Activated CD8-positive, alpha-beta T cell treated with anti-CD3 and anti-CD28 coated beads for 36 hours (primary cell): ENCODE measurements at regions not wholly inside any gene's neighbourhood (a gene's known extent, or its start where the extent isn't known, plus 50 kb on each side); places are given as distances from the start of the nearest gene placed in this dataset.

ENCODE experiments used
- ATAC-seq: fragments of 200-7000 bp; cut with Tn5 transposase; one replicate; pipeline ENCODE4 v1.10.0; 2021; ENCODE audit warnings: mild to moderate bottlenecking, moderate library complexity
- CTCF ChIA-PET: fragments of 350-600 bp; sonication (Branson Sonifier 250); formaldehyde crosslinking; loops from one replicate; lab custom pipeline; 2021; ENCODE audit warnings: antibody characterized with exemption; lab: Charles Lee
- POLR2A ChIA-PET: fragments of 350-600 bp; sonication (Branson Sonifier 250); formaldehyde crosslinking; loops from one replicate; lab custom pipeline; 2021; ENCODE audit warnings: antibody characterized with exemption; lab: Charles Lee
- DNase-seq: peaks from one replicate; pipeline ENCODE4 v3.0.0-alpha.2; 2020
- H3K27ac Mint-ChIP-seq: one replicate; pipeline ENCODE4 v1.8.0; 2021; ENCODE audit warnings: mild to moderate bottlenecking, mixed read lengths
- H3K27me3 Mint-ChIP-seq: one replicate; pipeline ENCODE4 v1.8.0; 2021; ENCODE audit warnings: mixed read lengths
- H3K36me3 Mint-ChIP-seq: one replicate; pipeline ENCODE4 v1.8.0; 2021; ENCODE audit warnings: low read depth, mixed read lengths
- H3K4me1 Mint-ChIP-seq: one replicate; pipeline ENCODE4 v1.8.0; 2021; ENCODE audit warnings: low read depth, mixed read lengths
- H3K4me3 Mint-ChIP-seq: one replicate; pipeline ENCODE4 v1.8.0; 2021; ENCODE audit warnings: mild to moderate bottlenecking, moderate library complexity, mixed read lengths
- H3K9me3 Mint-ChIP-seq: one replicate; pipeline ENCODE4 v1.8.0; 2021; ENCODE audit warnings: mixed read lengths
- CTCF ChIP-seq: fragments of 200-600 bp; IDR thresholded peaks from one replicate; pipeline ENCODE4 v1.8.0; 2022; ENCODE audit warnings: antibody characterized with exemption, mild to moderate bottlenecking
- intact Hi-C: fragments of 100-400 bp; cut with micrococcal nuclease; formaldehyde crosslinking; loops from one replicate; pipeline ENCODE4 v1.10.0; 2022

- Mint-ChIP-seq H3K4me1 (no peaks in the 10 kb centered on the region), H3K27ac (no peak overlapping the region), H3K27me3 (no peaks in the 10 kb centered on the region), H3K9me3 (no peaks in the 10 kb centered on the region), H3K36me3 (no peaks in the 10 kb centered on the region), H3K4me3 (no peak overlapping the region)
- DNase-seq (no peak), ATAC-seq (no peak)
- CTCF ChIA-PET = no interaction called here
- TF ChIP-seq CTCF = no peak
- intact Hi-C loops = no loop called here
- POLR2A ChIA-PET = no interaction called here
These were observed 165.9 kb upstream of the GSC start for GRCh38 chr14:94935706-94936300.

DNA sequence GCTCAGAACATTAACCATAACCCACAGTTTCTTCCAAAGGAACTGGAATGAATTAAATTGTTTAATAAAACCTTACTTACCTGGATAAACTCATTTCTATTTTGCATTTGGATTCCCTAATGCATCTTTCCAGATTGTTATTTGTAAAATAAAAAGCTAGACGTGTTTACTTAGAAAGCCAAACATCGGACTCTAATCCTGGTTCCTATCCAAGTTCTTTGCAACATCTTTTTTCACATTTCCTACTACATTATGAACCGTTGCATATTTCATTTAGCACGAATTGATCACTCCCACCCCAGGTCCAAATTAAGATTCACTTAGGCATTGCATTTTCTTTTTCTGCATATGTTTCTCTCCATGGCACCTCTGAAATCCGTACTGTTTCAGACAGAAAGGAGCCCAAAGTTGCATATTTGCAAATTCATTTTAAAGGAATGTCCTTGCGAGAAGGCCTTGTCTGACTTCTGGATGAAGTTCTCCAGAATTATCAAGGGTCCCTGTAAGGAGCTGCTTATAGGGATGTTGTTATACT is 164.4 kb upstream of the GSC start:
- Mint-ChIP-seq H3K9me3 (no peaks in the 10 kb centered on the region), H3K27ac (no peak overlapping the region), H3K27me3 (no peaks in the 10 kb centered on the region), H3K36me3 (no peaks in the 10 kb centered on the region), H3K4me3 (no peak overlapping the region), H3K4me1 (no peaks in the 10 kb centered on the region)
- DNase-seq (no peak), ATAC-seq (no peak)
- CTCF ChIA-PET = no interaction called here
- intact Hi-C loops = no loop called here
- POLR2A ChIA-PET = no interaction called here
- TF ChIP-seq CTCF = no peak

- DNase-seq (no peak), ATAC-seq (no peak)
- H3K9me3 Mint-ChIP-seq = no peaks in the 10 kb centered on the region
- intact Hi-C loops = no loop called here
- POLR2A ChIA-PET = no interaction called here
- no peak for TF ChIP-seq CTCF
- CTCF ChIA-PET = no interaction called here
- no peaks in the 10 kb centered on the region for H3K4me1 Mint-ChIP-seq
- H3K27ac Mint-ChIP-seq = no peak overlapping the region
- H3K27me3 Mint-ChIP-seq = no peaks in the 10 kb centered on the region
- H3K36me3 Mint-ChIP-seq = no peaks in the 10 kb centered on the region
- no peak overlapping the region for H3K4me3 Mint-ChIP-seq
These were observed 163.6 kb upstream of the GSC start for GRCh38 chr14:94933486-94933885.

GRCh38 chr14:94932589-94932988 is 162.7 kb upstream of the GSC start:
- Mint-ChIP-seq H3K27me3 (no peaks in the 10 kb centered on the region), H3K4me3 (no peak overlapping the region), H3K36me3 (no peaks in the 10 kb centered on the region), H3K4me1 (no peaks in the 10 kb centered on the region), H3K9me3 (no peaks in the 10 kb centered on the region), H3K27ac (no peak overlapping the region)
- DNase-seq (no peak), ATAC-seq (no peak)
- no peak for TF ChIP-seq CTCF
- ChIA-PET CTCF (no interaction called here), POLR2A (no interaction called here)
- intact Hi-C loops = no loop called here

GRCh38 chr14:94930690-94931089 is 160.8 kb upstream of the GSC start:
- ATAC-seq (no peak), DNase-seq (no peak)
- H3K36me3 Mint-ChIP-seq = no peaks in the 10 kb centered on the region
- ChIA-PET CTCF (no interaction called here), POLR2A (no interaction called here)
- H3K27ac Mint-ChIP-seq = no peak overlapping the region
- H3K9me3 Mint-ChIP-seq = no peaks in the 10 kb centered on the region
- TF ChIP-seq CTCF = no peak
- no peak overlapping the region for H3K4me3 Mint-ChIP-seq
- intact Hi-C loops = no loop called here
- no peaks in the 10 kb centered on the region for H3K4me1 Mint-ChIP-seq
- H3K27me3 Mint-ChIP-seq = no peaks in the 10 kb centered on the region
